ENCODE measurements at regions not wholly inside any gene's neighbourhood (a gene's known extent, or its start where the extent isn't known, plus 50 kb on each side); places are given as distances from the start of the nearest gene placed in this dataset.

DNA sequence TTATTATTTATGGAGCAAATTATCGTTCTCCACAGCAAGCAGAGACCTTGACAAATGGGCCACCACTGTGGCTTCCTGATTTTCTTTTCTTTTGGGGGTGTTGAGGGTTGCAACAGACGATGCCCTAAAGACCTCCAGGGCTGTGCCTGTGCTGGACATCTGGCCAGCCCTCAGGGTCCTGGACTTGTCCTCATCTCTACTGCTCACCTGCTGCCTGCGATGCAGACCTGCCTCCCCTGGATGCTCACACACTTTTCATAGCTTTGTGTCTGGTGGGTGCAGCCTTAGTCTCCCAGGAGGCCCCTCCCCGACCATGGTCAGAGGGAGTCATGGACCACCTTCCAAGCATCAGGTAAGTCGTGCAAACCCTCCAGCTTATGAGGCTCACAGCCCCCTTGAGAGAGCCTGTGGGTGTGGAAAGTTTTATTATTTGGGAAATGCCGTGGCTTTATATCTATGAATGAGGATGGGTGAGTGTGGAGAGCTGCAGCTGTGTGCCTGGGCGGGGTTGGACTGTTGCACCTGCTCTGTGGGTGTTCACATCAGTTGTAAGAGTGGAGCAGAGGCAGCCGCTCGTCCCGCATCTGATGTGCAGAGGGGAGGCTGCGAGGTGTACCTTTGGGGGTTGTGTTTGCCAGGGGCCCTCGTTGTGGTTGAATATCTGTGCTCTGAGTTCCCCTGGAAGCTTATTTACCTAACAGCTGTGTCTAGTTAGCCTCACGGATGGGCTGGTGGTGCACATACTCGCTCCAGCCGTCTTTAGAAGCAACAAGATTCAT is 126.3 kb upstream of the IRX4 start:
- TF ChIP-seq, protein P1, sequence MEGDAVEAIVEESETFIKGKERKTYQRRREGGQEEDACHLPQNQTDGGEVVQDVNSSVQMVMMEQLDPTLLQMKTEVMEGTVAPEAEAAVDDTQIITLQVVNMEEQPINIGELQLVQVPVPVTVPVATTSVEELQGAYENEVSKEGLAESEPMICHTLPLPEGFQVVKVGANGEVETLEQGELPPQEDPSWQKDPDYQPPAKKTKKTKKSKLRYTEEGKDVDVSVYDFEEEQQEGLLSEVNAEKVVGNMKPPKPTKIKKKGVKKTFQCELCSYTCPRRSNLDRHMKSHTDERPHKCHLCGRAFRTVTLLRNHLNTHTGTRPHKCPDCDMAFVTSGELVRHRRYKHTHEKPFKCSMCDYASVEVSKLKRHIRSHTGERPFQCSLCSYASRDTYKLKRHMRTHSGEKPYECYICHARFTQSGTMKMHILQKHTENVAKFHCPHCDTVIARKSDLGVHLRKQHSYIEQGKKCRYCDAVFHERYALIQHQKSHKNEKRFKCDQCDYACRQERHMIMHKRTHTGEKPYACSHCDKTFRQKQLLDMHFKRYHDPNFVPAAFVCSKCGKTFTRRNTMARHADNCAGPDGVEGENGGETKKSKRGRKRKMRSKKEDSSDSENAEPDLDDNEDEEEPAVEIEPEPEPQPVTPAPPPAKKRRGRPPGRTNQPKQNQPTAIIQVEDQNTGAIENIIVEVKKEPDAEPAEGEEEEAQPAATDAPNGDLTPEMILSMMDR (IDR thresholded peaks at IDR 0.05 in 8 of 11, conservative IDR thresholded peaks at IDR 0.05 in 3 of 11), result no peak
- 65 to 70% (median 68%) methylated on average over 15 of the region's 15 CpGs for WGBS, 5 donors
- no peak overlapping the region for H3K27ac ChIP-seq
- H3K36me3 ChIP-seq, result no peaks in the 10 kb centered on the region
- peaks cover 0 to 93% (median 5%) of the 10 kb centered on the region in 7 donors for H3K27me3 ChIP-seq (replicated peaks in 1 of 7)
- no peaks in the 10 kb centered on the region for H3K9me3 ChIP-seq
- H3K4me3 ChIP-seq, result no peak overlapping the region
- intact Hi-C loops (cut with DNase I; ENCODE audit: low total_unique reads), result no loop called here
- DNase-seq, result no peak
- no peaks in the 10 kb centered on the region for H3K4me1 ChIP-seq

DNA sequence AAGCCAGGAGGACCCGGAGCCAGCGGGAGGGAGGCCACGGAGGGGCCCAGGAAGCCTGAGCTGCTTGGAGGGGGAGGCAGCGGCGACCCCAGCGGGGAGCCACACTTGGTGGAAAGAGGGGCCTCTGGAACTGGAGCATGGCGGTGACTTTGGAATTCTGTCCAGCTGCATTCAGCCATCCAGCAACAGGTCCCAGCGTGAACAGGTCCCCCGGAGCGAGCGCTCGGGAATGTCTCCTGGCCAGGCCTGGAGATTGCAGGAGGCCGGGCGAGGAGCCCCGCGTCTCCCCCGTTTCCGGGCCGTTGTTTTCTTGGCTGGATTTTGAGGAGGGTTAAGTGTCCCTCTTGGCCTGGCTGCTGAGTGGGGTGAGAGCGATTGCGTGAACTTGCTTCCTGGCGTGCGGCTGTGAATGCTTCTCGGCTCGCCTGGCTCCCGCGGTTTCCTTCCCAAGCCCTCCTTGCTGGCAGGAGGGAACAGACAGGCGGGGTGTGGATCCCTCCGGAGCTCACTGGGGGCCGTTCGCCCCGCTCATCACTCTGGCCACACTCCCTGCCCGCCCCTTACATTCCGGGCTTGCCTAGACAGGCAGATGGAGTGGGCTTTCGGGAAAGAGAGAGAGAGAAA is 125.3 kb upstream of the IRX4 start:
- TF ChIP-seq POLR2A (IDR thresholded peaks at IDR 0.05) (no peak), POLR2AphosphoS5 (IDR thresholded peaks at IDR 0.05) (no peak)
- TF ChIP-seq, protein P1 (IDR thresholded peaks at IDR 0.05 in 8 of 11, conservative IDR thresholded peaks at IDR 0.05 in 3 of 11), result no peak
- Histone ChIP-seq H3K36me3 (no peaks in the 10 kb centered on the region), H3K4me3 (no peak overlapping the region), H3K4me1 (no peaks in the 10 kb centered on the region), H3K27ac (no peak overlapping the region), H3K9me3 (no peaks in the 10 kb centered on the region), H3K27me3 (replicated peaks in 1 of 7) (peaks cover 0 to 99% (median 5%) of the 10 kb centered on the region in 7 donors)
- no peak for DNase-seq
- intact Hi-C loops (cut with DNase I; ENCODE audit: low total_unique reads), result no loop called here
- WGBS, 5 donors, result 34 to 62% (median 45%) methylated on average over 23 to 35 of the region's 35 CpGs

DNA sequence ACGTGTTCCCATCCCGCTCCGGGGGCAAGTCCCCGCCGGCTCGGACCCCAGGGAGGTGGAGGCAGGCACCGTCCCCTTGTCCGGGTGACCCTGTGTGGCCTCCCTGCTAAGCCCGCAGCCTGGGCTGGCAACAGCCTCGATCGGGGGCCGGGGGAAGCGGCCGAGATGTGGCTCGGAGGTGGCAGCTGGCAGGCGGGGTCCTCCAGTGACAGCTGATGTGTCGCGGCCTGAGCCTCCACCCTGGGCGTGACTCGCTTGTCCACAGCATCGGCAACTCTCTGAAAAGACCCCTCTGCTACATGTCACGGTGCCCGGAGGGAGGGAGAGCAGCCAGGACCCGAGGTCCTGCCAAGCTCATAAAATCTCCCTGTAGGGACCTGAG is 124.8 kb upstream of the IRX4 start:
- DNase-seq, result no peak
- H3K27me3 ChIP-seq (replicated peaks in 1 of 7), result peaks cover 0 to 99% (median 5%) of the 10 kb centered on the region in 7 donors
- no peaks in the 10 kb centered on the region for H3K4me1 ChIP-seq
- no peak overlapping the region for H3K27ac ChIP-seq
- TF ChIP-seq POLR2A (IDR thresholded peaks at IDR 0.05) (no peak), POLR2AphosphoS5 (IDR thresholded peaks at IDR 0.05) (no peak)
- TF ChIP-seq, protein P1 (IDR thresholded peaks at IDR 0.05 in 8 of 11, conservative IDR thresholded peaks at IDR 0.05 in 3 of 11), result no peak
- 69 to 87% (median 80%) methylated on average over 9 to 24 of the region's 24 CpGs for WGBS, 5 donors
- H3K9me3 ChIP-seq, result no peaks in the 10 kb centered on the region
- H3K36me3 ChIP-seq, result no peaks in the 10 kb centered on the region
- intact Hi-C loops (cut with DNase I; ENCODE audit: low total_unique reads), result no loop called here
- no peak overlapping the region for H3K4me3 ChIP-seq

DNA sequence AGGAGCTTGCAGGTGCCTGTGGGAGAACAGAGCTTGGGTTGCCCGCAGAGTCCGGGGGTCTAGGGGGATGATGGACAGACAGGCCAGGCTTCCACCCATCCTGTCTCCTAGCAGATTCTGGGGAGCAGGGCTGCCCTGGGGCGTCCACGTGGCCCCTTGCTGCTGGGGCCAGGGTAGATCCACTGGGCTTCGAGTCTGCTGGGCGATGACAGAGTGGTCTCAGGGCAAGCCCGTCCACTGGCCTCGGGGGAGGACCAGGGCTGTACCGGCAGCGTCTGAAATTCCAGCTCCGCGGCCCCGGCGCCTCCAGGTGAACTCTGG is 124.2 kb upstream of the IRX4 start:
- no peaks in the 10 kb centered on the region for H3K36me3 ChIP-seq
- no peaks in the 10 kb centered on the region for H3K9me3 ChIP-seq
- H3K27me3 ChIP-seq (replicated peaks in 1 of 7), result peaks cover 0 to 100% (median 0%) of the 10 kb centered on the region in 7 donors
- 86 to 92% (median 89%) methylated on average over 6 to 14 of the region's 14 CpGs for WGBS, 5 donors
- intact Hi-C loops (cut with DNase I; ENCODE audit: low total_unique reads), result no loop called here
- H3K27ac ChIP-seq, result no peak overlapping the region
- no peak for TF ChIP-seq POLR2AphosphoS5 (IDR thresholded peaks at IDR 0.05)
- H3K4me1 ChIP-seq, result no peaks in the 10 kb centered on the region
- DNase-seq, result no peak
- no peak overlapping the region for H3K4me3 ChIP-seq

Measured in spleen (tissue), 11 donors.